Chondrocyte (in vitro differentiated cells): ENCODE measurements at regions not wholly inside any gene's neighbourhood (a gene's known extent, or its start where the extent isn't known, plus 50 kb on each side); places are given as distances from the start of the nearest gene placed in this dataset.

Experiments
- DNase-seq: peaks from one replicate; pipeline ENCODE4 v3.0.0; 2021; ENCODE audit warnings: mixed read lengths, low spot score
- H3K27ac Mint-ChIP-seq: one replicate; pipeline ENCODE4 v1.8.0; 2021; ENCODE audit warnings: mild to moderate bottlenecking, moderate library complexity, mixed read lengths; ENCODE audit not compliant: unreplicated experiment
- H3K27me3 Mint-ChIP-seq: 2 replicates; pipeline ENCODE4 v1.8.0; 2021; ENCODE audit warnings: low read depth, mixed read lengths
- H3K36me3 Mint-ChIP-seq: 2 replicates; pipeline ENCODE4 v1.8.0; 2021; ENCODE audit warnings: low read depth, mixed read lengths
- H3K4me1 Mint-ChIP-seq: 2 replicates; pipeline ENCODE4 v1.8.0; 2021; ENCODE audit warnings: low read depth, mild to moderate bottlenecking, mixed read lengths
- H3K4me3 Mint-ChIP-seq: one replicate; pipeline ENCODE4 v1.8.0; 2021; ENCODE audit warnings: mild to moderate bottlenecking, moderate library complexity, mixed read lengths; ENCODE audit not compliant: unreplicated experiment
- H3K9me3 Mint-ChIP-seq: 2 replicates; pipeline ENCODE4 v1.8.0; 2021; ENCODE audit warnings: low read depth, mixed read lengths
- TF ChIP-seq, protein P1 (sequence below): fragments of 200-600 bp; sonication (generic); IDR thresholded peaks from 2 replicates; pipeline ENCODE4 v1.5.0; 2021; ENCODE audit warnings: antibody characterized with exemption, mild to moderate bottlenecking, moderate library complexity

DNA sequence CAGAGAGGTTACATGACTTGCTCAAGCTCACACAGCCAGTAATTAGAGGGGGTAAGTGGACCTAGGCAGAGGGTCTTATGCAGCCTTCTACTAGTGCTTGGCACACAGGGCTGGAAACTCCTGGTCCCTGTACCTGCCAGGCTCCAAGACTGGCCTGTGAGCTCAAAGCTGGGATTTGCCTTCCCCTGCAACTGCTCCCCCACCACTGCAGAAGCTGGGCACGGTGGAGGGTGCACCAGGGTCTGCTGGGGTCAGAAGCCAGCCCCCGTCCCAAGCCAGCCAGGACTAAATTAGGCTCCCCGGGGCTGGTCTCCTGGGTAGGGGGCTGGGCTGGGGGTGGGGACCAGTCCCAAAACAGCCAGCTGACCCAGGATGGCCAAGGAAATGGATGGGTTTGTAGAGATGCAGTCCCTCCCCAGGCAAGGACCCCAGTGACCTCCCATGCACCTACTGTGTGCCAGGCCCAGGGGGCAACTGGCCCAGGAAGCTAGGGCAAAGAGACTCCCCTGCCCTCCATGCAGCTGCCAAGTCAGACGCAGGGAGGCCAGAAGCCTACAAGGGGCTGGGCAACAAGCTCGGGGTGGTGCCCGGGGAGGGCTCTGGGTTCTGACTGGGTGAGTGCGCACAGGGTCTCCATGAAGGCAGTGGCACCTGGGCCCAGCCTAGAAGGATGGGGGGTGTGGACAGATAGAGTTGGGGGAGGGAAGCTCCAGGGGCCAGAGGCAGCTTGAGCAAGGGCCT, 51.8 kb upstream of the LINGO1 start:
- DNase-seq = no peak
- Mint-ChIP-seq H3K36me3 (peaks cover 6% of the 10 kb centered on the region), H3K27ac (no peak overlapping the region), H3K4me3 (no peak overlapping the region), H3K4me1 (no peaks in the 10 kb centered on the region), H3K9me3 (peaks cover 6% of the 10 kb centered on the region), H3K27me3 (peaks cover 54% of the 10 kb centered on the region)
- TF ChIP-seq, protein P1, sequence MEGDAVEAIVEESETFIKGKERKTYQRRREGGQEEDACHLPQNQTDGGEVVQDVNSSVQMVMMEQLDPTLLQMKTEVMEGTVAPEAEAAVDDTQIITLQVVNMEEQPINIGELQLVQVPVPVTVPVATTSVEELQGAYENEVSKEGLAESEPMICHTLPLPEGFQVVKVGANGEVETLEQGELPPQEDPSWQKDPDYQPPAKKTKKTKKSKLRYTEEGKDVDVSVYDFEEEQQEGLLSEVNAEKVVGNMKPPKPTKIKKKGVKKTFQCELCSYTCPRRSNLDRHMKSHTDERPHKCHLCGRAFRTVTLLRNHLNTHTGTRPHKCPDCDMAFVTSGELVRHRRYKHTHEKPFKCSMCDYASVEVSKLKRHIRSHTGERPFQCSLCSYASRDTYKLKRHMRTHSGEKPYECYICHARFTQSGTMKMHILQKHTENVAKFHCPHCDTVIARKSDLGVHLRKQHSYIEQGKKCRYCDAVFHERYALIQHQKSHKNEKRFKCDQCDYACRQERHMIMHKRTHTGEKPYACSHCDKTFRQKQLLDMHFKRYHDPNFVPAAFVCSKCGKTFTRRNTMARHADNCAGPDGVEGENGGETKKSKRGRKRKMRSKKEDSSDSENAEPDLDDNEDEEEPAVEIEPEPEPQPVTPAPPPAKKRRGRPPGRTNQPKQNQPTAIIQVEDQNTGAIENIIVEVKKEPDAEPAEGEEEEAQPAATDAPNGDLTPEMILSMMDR = no peak

DNA sequence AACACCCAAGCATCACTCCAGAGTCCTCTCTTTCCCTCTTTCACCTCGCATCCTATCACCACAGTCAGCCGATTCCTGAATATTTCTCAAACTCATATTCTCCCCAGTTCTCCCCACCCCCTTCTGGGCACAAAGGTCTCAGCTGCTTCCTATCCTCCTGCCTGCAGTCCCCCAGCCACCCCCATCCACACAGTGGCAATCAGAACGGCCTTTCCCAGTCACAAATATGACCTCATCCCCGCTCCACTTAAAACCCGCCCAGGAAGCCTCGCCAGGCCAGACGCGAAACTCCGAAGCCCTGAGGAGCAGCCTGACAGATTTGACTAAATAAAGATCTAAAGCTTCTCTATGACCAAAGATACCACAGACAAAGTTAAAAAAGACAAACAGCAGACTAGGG, 49.9 kb upstream of the LINGO1 start:
- no peak overlapping the region for H3K27ac Mint-ChIP-seq
- H3K27me3 Mint-ChIP-seq = peaks cover 56% of the 10 kb centered on the region

More for the DNA sequence above, 49.9 kb upstream of the LINGO1 start:
- Mint-ChIP-seq H3K4me3 (no peak overlapping the region), H3K4me1 (no peaks in the 10 kb centered on the region), H3K9me3 (peaks cover 6% of the 10 kb centered on the region), H3K36me3 (peaks cover 6% of the 10 kb centered on the region)
- TF ChIP-seq, protein P1 = no peak
- DNase-seq = no peak
